ENCODE measurements at regions not wholly inside any gene's neighbourhood (a gene's known extent, or its start where the extent isn't known, plus 50 kb on each side); places are given as distances from the start of the nearest gene placed in this dataset.

- TF ChIP-seq CTCF (conservative IDR thresholded peaks at IDR 0.05; ENCODE audit: low read depth, low read length) (no peak), EZH2 (IDR thresholded peaks at IDR 0.05; ENCODE audit: borderline replicate concordance, low read depth, low read length, poor library complexity, severe bottlenecking) (no peak)
Measured at GRCh38 chr3:115388811-115389210, 234.5 kb upstream of the GAP43 start.

Measured in A673 (cell line).